ENCODE measurements at regions not wholly inside any gene's neighbourhood (a gene's known extent, or its start where the extent isn't known, plus 50 kb on each side); places are given as distances from the start of the nearest gene placed in this dataset.

GRCh38 chr6:105909106-105909505 is 177.0 kb upstream of the PRDM1 start:
- TF ChIP-seq OSR1 (CRISPR knock-in tag; IDR thresholded peaks at IDR 0.05) (no peak), TOX (CRISPR knock-in tag; IDR thresholded peaks at IDR 0.05; ENCODE audit: borderline replicate concordance) (no peak), TCF4 (CRISPR knock-in tag; IDR thresholded peaks at IDR 0.05; ENCODE audit: borderline replicate concordance) (no peak), ESRRG (CRISPR knock-in tag; IDR thresholded peaks at IDR 0.05) (no peak), PPARA (CRISPR knock-in tag; IDR thresholded peaks at IDR 0.05; ENCODE audit: borderline replicate concordance) (no peak), BACH2 (CRISPR knock-in tag; IDR thresholded peaks at IDR 0.05; ENCODE audit: borderline replicate concordance) (no peak), ZNF565 (CRISPR knock-in tag; conservative IDR thresholded peaks at IDR 0.05; ENCODE audit: low read depth) (no peak), RARB (CRISPR knock-in tag; IDR thresholded peaks at IDR 0.05) (no peak), ZC3H10 (CRISPR knock-in tag; IDR thresholded peaks at IDR 0.05) (no peak), CSRNP3 (CRISPR knock-in tag; IDR thresholded peaks at IDR 0.05) (no peak), GLIS3 (CRISPR knock-in tag; IDR thresholded peaks at IDR 0.05) (no peak), ZFP3 (CRISPR knock-in tag; IDR thresholded peaks at IDR 0.05) (no peak), SNAI2 (CRISPR knock-in tag; IDR thresholded peaks at IDR 0.05) (no peak), TSHZ2 (CRISPR knock-in tag; IDR thresholded peaks at IDR 0.05) (no peak)
- TF ChIP-seq, protein P1, sequence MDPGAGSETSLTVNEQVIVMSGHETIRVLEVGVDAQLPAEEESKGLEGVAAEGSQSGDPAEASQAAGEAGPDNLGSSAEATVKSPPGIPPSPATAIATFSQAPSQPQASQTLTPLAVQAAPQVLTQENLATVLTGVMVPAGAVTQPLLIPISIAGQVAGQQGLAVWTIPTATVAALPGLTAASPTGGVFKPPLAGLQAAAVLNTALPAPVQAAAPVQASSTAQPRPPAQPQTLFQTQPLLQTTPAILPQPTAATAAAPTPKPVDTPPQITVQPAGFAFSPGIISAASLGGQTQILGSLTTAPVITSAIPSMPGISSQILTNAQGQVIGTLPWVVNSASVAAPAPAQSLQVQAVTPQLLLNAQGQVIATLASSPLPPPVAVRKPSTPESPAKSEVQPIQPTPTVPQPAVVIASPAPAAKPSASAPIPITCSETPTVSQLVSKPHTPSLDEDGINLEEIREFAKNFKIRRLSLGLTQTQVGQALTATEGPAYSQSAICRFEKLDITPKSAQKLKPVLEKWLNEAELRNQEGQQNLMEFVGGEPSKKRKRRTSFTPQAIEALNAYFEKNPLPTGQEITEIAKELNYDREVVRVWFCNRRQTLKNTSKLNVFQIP (CRISPR knock-in tag; IDR thresholded peaks at IDR 0.05; ENCODE audit: borderline replicate concordance, low read depth) = no peak
- no peak for ATAC-seq

- no peak for TF ChIP-seq BACH2 (CRISPR knock-in tag; IDR thresholded peaks at IDR 0.05; ENCODE audit: borderline replicate concordance)
- no peak for TF ChIP-seq ISL1 (CRISPR knock-in tag; IDR thresholded peaks at IDR 0.05)
- no peak for TF ChIP-seq ZNF565 (CRISPR knock-in tag; conservative IDR thresholded peaks at IDR 0.05; ENCODE audit: low read depth)
- TF ChIP-seq, protein P2, sequence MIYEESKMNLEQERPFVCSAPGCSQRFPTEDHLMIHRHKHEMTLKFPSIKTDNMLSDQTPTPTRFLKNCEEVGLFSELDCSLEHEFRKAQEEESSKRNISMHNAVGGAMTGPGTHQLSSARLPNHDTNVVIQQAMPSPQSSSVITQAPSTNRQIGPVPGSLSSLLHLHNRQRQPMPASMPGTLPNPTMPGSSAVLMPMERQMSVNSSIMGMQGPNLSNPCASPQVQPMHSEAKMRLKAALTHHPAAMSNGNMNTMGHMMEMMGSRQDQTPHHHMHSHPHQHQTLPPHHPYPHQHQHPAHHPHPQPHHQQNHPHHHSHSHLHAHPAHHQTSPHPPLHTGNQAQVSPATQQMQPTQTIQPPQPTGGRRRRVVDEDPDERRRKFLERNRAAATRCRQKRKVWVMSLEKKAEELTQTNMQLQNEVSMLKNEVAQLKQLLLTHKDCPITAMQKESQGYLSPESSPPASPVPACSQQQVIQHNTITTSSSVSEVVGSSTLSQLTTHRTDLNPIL (CRISPR knock-in tag; IDR thresholded peaks at IDR 0.05; ENCODE audit: low read depth) = no peak
- no peak for TF ChIP-seq RARB (CRISPR knock-in tag; IDR thresholded peaks at IDR 0.05)
- TF ChIP-seq, protein P1 (CRISPR knock-in tag; IDR thresholded peaks at IDR 0.05; ENCODE audit: borderline replicate concordance, low read depth) = no peak
- TF ChIP-seq SNAI2 (CRISPR knock-in tag; IDR thresholded peaks at IDR 0.05) = no peak
- no peak for TF ChIP-seq CSDC2 (CRISPR knock-in tag; IDR thresholded peaks at IDR 0.05)
- no peak for TF ChIP-seq GLIS3 (CRISPR knock-in tag; IDR thresholded peaks at IDR 0.05)
- no peak for TF ChIP-seq CSRNP3 (CRISPR knock-in tag; IDR thresholded peaks at IDR 0.05)
- no peak for TF ChIP-seq TCF4 (CRISPR knock-in tag; IDR thresholded peaks at IDR 0.05; ENCODE audit: borderline replicate concordance)
- no peak for TF ChIP-seq ESRRG (CRISPR knock-in tag; IDR thresholded peaks at IDR 0.05)
- TF ChIP-seq ZNF8 (CRISPR knock-in tag; IDR thresholded peaks at IDR 0.05) = no peak
- no peak for TF ChIP-seq ZFP3 (CRISPR knock-in tag; IDR thresholded peaks at IDR 0.05)
- no peak for TF ChIP-seq PPARA (CRISPR knock-in tag; IDR thresholded peaks at IDR 0.05; ENCODE audit: borderline replicate concordance)
- TF ChIP-seq, protein P3, sequence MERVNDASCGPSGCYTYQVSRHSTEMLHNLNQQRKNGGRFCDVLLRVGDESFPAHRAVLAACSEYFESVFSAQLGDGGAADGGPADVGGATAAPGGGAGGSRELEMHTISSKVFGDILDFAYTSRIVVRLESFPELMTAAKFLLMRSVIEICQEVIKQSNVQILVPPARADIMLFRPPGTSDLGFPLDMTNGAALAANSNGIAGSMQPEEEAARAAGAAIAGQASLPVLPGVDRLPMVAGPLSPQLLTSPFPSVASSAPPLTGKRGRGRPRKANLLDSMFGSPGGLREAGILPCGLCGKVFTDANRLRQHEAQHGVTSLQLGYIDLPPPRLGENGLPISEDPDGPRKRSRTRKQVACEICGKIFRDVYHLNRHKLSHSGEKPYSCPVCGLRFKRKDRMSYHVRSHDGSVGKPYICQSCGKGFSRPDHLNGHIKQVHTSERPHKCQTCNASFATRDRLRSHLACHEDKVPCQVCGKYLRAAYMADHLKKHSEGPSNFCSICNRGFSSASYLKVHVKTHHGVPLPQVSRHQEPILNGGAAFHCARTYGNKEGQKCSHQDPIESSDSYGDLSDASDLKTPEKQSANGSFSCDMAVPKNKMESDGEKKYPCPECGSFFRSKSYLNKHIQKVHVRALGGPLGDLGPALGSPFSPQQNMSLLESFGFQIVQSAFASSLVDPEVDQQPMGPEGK (CRISPR knock-in tag; IDR thresholded peaks at IDR 0.05; ENCODE audit: borderline replicate concordance) = no peak
- TF ChIP-seq ZC3H10 (CRISPR knock-in tag; IDR thresholded peaks at IDR 0.05) = no peak
- TF ChIP-seq ZNF70 (CRISPR knock-in tag; IDR thresholded peaks at IDR 0.05) = no peak
- no peak for TF ChIP-seq TSHZ2 (CRISPR knock-in tag; IDR thresholded peaks at IDR 0.05)
- TF ChIP-seq OSR1 (CRISPR knock-in tag; IDR thresholded peaks at IDR 0.05) = no peak
- ATAC-seq = no peak
These were observed 178.1 kb upstream of the PRDM1 start for GRCh38 chr6:105907991-105908390.

Measured in SK-N-SH treated with all-trans-retinoic acid at 6 μM for 48 hours (cell line).